GM23338 (cell line): ENCODE measurements at regions not wholly inside any gene's neighbourhood (a gene's known extent, or its start where the extent isn't known, plus 50 kb on each side); places are given as distances from the start of the nearest gene placed in this dataset.
"Not testable (repeated sequence)": the region's sequence is repeated elsewhere in the genome, so short reads cannot be mapped to it uniquely, and the experiment has no call there.

ENCODE experiments used
- ATAC-seq: fragments of 200-7000 bp; cut with Tn5 transposase; 3 replicates; pipeline ENCODE4 v1.9.1; 2020
- DNase-seq: peaks from one replicate; pipeline ENCODE4 v3.0.0-alpha.2; 2015; ENCODE audit warnings: low spot score
- H2AFZ ChIP-seq: fragments of 200-600 bp; sonication (generic); 2 replicates; pipeline ENCODE4 v1.8.0; 2016; ENCODE audit warnings: antibody characterized with exemption, mild to moderate bottlenecking, moderate library complexity
- H3F3A ChIP-seq: fragments of 200-600 bp; sonication (generic); replicated peaks from 2 replicates; pipeline ENCODE4 v1.8.0; 2017; ENCODE audit warnings: antibody characterized with exemption, mixed run types, low read depth
- H3K27ac ChIP-seq: fragments of 200-600 bp; sonication (generic); 2 replicates; pipeline ENCODE4 v1.6.1; 2016; ENCODE audit warnings: low read depth
- H3K27me3 ChIP-seq: fragments of 200-600 bp; sonication (generic); 2 replicates; pipeline ENCODE4 v1.8.0; 2016; ENCODE audit warnings: mild to moderate bottlenecking, mixed run types, moderate library complexity; ENCODE audit not compliant: insufficient read depth
- H3K36me3 ChIP-seq: fragments of 200-600 bp; sonication (generic); 2 replicates; pipeline ENCODE4 v1.8.0; 2016; ENCODE audit warnings: mild to moderate bottlenecking; ENCODE audit not compliant: insufficient read depth
- H3K4me1 ChIP-seq: fragments of 200-600 bp; sonication (generic); 2 replicates; pipeline ENCODE4 v1.8.0; 2016; ENCODE audit warnings: mild to moderate bottlenecking, moderate library complexity; ENCODE audit not compliant: insufficient read depth
- H3K4me2 ChIP-seq: fragments of 200-600 bp; sonication (generic); 2 replicates; pipeline ENCODE4 v1.7.1; 2017; ENCODE audit warnings: mixed run types
- H3K4me3 ChIP-seq: fragments of 200-600 bp; sonication (generic); 2 replicates; pipeline ENCODE4 v1.6.1; 2016; ENCODE audit warnings: mixed run types
- H3K79me2 ChIP-seq: fragments of 200-600 bp; sonication (generic); replicated peaks from 2 replicates; pipeline ENCODE4 v1.8.0; 2017; ENCODE audit warnings: mild to moderate bottlenecking; ENCODE audit not compliant: insufficient read depth
- H3K9me2 ChIP-seq: fragments of 200-600 bp; sonication (generic); 2 replicates; pipeline ENCODE4 v1.8.0; 2017; ENCODE audit not compliant: insufficient read depth
- H4K20me1 ChIP-seq: fragments of 200-600 bp; sonication (generic); replicated peaks from 2 replicates; pipeline ENCODE4 v1.8.0; 2017; ENCODE audit warnings: mild to moderate bottlenecking; ENCODE audit not compliant: insufficient read depth
- H3K27ac Mint-ChIP-seq: 2 replicates; pipeline ENCODE4 v1.8.0; 2020; ENCODE audit warnings: inconsistent platforms, mild to moderate bottlenecking, moderate library complexity, mixed read lengths
- H3K27me3 Mint-ChIP-seq: 3 replicates; pipeline ENCODE4 v1.8.0; 2022; ENCODE audit warnings: low read depth, mild to moderate bottlenecking, moderate library complexity, mixed read lengths, inconsistent platforms; ENCODE audit not compliant: insufficient read depth, poor library complexity
- H3K36me3 Mint-ChIP-seq: 3 replicates; pipeline ENCODE4 v1.8.0; 2021; ENCODE audit warnings: low read depth, mild to moderate bottlenecking, inconsistent platforms, moderate library complexity, mixed read lengths
- H3K4me1 Mint-ChIP-seq: 3 replicates; pipeline ENCODE4 v1.8.0; 2020; ENCODE audit warnings: mild to moderate bottlenecking, inconsistent platforms, mixed read lengths
- H3K4me3 Mint-ChIP-seq: 3 replicates; pipeline ENCODE4 v1.8.0; 2021; ENCODE audit warnings: moderate library complexity, mild to moderate bottlenecking, inconsistent platforms, mixed read lengths
- H3K9me3 Mint-ChIP-seq: 3 replicates; pipeline ENCODE4 v1.8.0; 2020; ENCODE audit warnings: moderate library complexity, mild to moderate bottlenecking, inconsistent platforms, mixed read lengths
- CREB1 ChIP-seq: fragments of 250-450 bp; sonication (Bioruptor Pico); IDR thresholded peaks from 2 replicates; pipeline ENCODE4 v1.5.0; 2020; ENCODE audit warnings: low read depth, mild to moderate bottlenecking, moderate library complexity
- CTCF ChIP-seq, 2 experiments: fragments of 200-600 bp in 1 of 2; sonication (generic) in 1 of 2; conservative IDR thresholded peaks; 2 replicates each; pipeline versions ENCODE4 v1.5.1 to v1.6.1; 2016 to 2017; ENCODE audit warnings: antibody characterized with exemption in 2 of 2, low read depth in 2 of 2, mild to moderate bottlenecking in 2 of 2, moderate library complexity in 1 of 2
- ETS1 ChIP-seq: IDR thresholded peaks from 2 replicates; pipeline ENCODE4 v1.6.1; 2016; ENCODE audit warnings: antibody characterized with exemption
- EZH2 ChIP-seq: fragments of 200-600 bp; sonication (generic); IDR thresholded peaks from one replicate; pipeline ENCODE4 v1.8.0; 2017; ENCODE audit warnings: antibody characterized with exemption, mild to moderate bottlenecking, low read depth; ENCODE audit not compliant: unreplicated experiment
- EZH2phosphoT487 ChIP-seq: fragments of 200-600 bp; sonication (generic); IDR thresholded peaks from one replicate; pipeline ENCODE4 v1.8.1; 2018; ENCODE audit warnings: antibody characterized with exemption; ENCODE audit not compliant: unreplicated experiment
- JUNB ChIP-seq: IDR thresholded peaks from one replicate; pipeline ENCODE4 v1.6.1; 2016; ENCODE audit warnings: antibody characterized with exemption; ENCODE audit not compliant: unreplicated experiment
- NANOG ChIP-seq: IDR thresholded peaks from 2 replicates; pipeline ENCODE4 v1.6.1; 2016; ENCODE audit warnings: antibody characterized with exemption, borderline replicate concordance
- STAT1 ChIP-seq: IDR thresholded peaks from one replicate; pipeline ENCODE4 v1.6.1; 2016; ENCODE audit warnings: antibody characterized with exemption; ENCODE audit not compliant: unreplicated experiment
- ZNF462 ChIP-seq: fragments of 250-450 bp; sonication (Bioruptor Pico); IDR thresholded peaks from 2 replicates; pipeline ENCODE4 v1.5.0; 2020; ENCODE audit warnings: mild to moderate bottlenecking, moderate library complexity

GRCh38 chr10:30727524-30727923 is 98.0 kb upstream of the LYZL2 start (continued):
- TF ChIP-seq EZH2 (no peak), CREB1 (CRISPR knock-in tag) (no peak), EZH2phosphoT487 (no peak), NANOG (no peak), JUNB (no peak)

GRCh38 chr10:30726783-30727414 is 97.3 kb upstream of the LYZL2 start:
- H3K36me3 Mint-ChIP-seq, H3K27me3 Mint-ChIP-seq, H2AFZ ChIP-seq, H3K36me3 ChIP-seq, H3K27ac ChIP-seq, H3K27me3 ChIP-seq, H3K27ac Mint-ChIP-seq, H3K4me2 ChIP-seq, H3K4me3 Mint-ChIP-seq, H3K79me2 ChIP-seq, H4K20me1 ChIP-seq, H3K9me3 Mint-ChIP-seq, H3K4me3 ChIP-seq, H3F3A ChIP-seq, H3K9me2 ChIP-seq: not testable (repeated sequence)
- ATAC-seq, result peak; percentile 94
- peak; percentile 83 for DNase-seq
- peaks cover 25% of the 10 kb centered on the region for H3K4me1 ChIP-seq
- peak; percentile 55 to 78 for TF ChIP-seq CTCF (conservative IDR thresholded peaks at IDR 0.05; ENCODE audit: low read depth in 2 of 2)
- H3K4me1 Mint-ChIP-seq, result peaks cover 26% of the 10 kb centered on the region

GRCh38 chr10:30725661-30726060 is 96.1 kb upstream of the LYZL2 start:
- Histone ChIP-seq H3K4me1 (peaks cover 28% of the 10 kb centered on the region), H3K4me3 (no peak overlapping the region), H3K9me2 (no peaks in the 10 kb centered on the region), H4K20me1 (no peaks in the 10 kb centered on the region), H3K27ac (no peak overlapping the region), H3K4me2 (no peak overlapping the region), H3F3A (0 out of 2 replicates have a peak, but pooled peaks cover 7% of the 10 kb centered on the region), H2AFZ (no peak overlapping the region), H3K36me3 (no peaks in the 10 kb centered on the region), H3K27me3 (no peaks in the 10 kb centered on the region), H3K79me2 (no peaks in the 10 kb centered on the region)
- Mint-ChIP-seq H3K36me3 (no peaks in the 10 kb centered on the region), H3K27me3 (peaks cover 4% of the 10 kb centered on the region), H3K4me3 (no peak overlapping the region), H3K4me1 (peaks cover 26% of the 10 kb centered on the region), H3K27ac (no peak overlapping the region), H3K9me3 (no peaks in the 10 kb centered on the region)
- DNase-seq, result no peak
- ATAC-seq, result no peak
- TF ChIP-seq ETS1 (no peak), EZH2 (no peak), ZNF462 (no peak), STAT1 (no peak), JUNB (no peak), EZH2phosphoT487 (no peak)
